HUES48 (cell line): ENCODE measurements at regions not wholly inside any gene's neighbourhood (a gene's known extent, or its start where the extent isn't known, plus 50 kb on each side); places are given as distances from the start of the nearest gene placed in this dataset.

Source experiments
- H3K27ac ChIP-seq: one replicate; pipeline ENCODE4 v1.7.0; 2013; ENCODE audit warnings: low read depth, low read length, inconsistent platforms
- H3K27me3 ChIP-seq: 2 replicates; pipeline ENCODE4 v1.6.1; 2013; ENCODE audit warnings: mild to moderate bottlenecking, low read length; ENCODE audit not compliant: control insufficient read depth, insufficient read depth
- H3K36me3 ChIP-seq: 2 replicates; pipeline ENCODE4 v1.6.1; 2013; ENCODE audit warnings: low read length; ENCODE audit not compliant: control insufficient read depth, insufficient read depth
- H3K4me1 ChIP-seq: 2 replicates; pipeline ENCODE4 v1.6.1; 2013; ENCODE audit warnings: mild to moderate bottlenecking, low read length; ENCODE audit not compliant: control insufficient read depth, insufficient read depth
- H3K4me3 ChIP-seq: 2 replicates; pipeline ENCODE4 v1.5.1; 2013; ENCODE audit warnings: mild to moderate bottlenecking, low read depth, low read length
- H3K9ac ChIP-seq: 2 replicates; pipeline ENCODE4 v1.6.1; 2013; ENCODE audit warnings: mild to moderate bottlenecking, low read depth, low read length, moderate library complexity
- H3K9me3 ChIP-seq: 2 replicates; pipeline ENCODE4 v1.6.1; 2013; ENCODE audit warnings: low read length; ENCODE audit not compliant: control insufficient read depth, insufficient read depth

DNA sequence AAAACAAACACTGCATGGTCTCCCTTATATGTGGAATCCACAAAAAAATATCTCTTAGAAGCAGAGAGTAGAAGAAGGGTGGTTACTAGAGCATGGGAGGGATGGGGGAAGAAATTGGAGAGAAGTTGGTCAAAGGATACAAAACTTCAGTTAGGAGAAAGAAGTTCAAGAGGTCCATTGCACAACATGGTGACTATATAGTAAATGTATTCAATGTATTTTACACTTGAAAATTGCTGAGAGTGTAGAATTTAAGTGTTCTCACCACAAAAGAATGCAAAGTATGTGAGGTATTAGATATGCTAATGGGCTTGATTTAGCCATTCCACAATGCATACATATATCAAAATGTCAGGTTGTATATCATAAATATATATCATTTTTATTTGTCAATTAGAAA lies 232.0 kb upstream of the CELF2 start:
- Histone ChIP-seq H3K4me1 (peaks cover 3% of the 10 kb centered on the region; the same call in 1 of the 2 replicates), H3K27ac (no peak overlapping the region), H3K9me3 (0 out of 2 replicates have a peak, but pooled peaks cover 4% of the 10 kb centered on the region), H3K36me3 (no peaks in the 10 kb centered on the region), H3K9ac (no peak overlapping the region; the same call in 1 of the 2 replicates), H3K4me3 (no peak overlapping the region), H3K27me3 (no peaks in the 10 kb centered on the region)

- Histone ChIP-seq H3K27ac (no peak overlapping the region), H3K27me3 (no peaks in the 10 kb centered on the region), H3K4me1 (peaks cover 3% of the 10 kb centered on the region; the same call in 1 of the 2 replicates), H3K4me3 (no peak overlapping the region), H3K9me3 (0 out of 2 replicates have a peak, but pooled peaks cover 4% of the 10 kb centered on the region), H3K36me3 (no peaks in the 10 kb centered on the region), H3K9ac (no peak overlapping the region)
Measured at GRCh38 chr10:10786109-10787090, 231.3 kb upstream of the CELF2 start.

DNA sequence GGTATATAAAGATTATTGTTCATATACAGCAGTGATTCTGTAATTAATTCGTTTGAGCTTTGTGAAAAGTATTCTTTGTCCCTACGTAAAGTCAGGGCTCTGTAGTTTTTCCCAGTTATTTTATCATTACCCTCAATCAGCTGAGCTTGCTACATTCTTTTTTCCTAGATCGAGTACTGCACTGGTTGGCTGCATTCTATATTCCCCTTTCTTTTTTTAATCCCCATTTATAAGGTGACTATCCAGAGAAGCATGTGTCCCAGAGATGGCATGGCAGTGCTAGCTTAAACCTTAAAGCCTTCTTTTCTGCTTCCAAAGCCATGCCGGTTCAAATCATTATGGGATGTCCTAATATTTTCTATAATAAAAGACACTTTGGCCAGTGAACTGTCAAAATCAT lies 230.1 kb upstream of the CELF2 start:
- H3K27me3 ChIP-seq, result no peaks in the 10 kb centered on the region
- peaks cover 11% of the 10 kb centered on the region for H3K4me1 ChIP-seq
- no peaks in the 10 kb centered on the region for H3K36me3 ChIP-seq
- no peak overlapping the region for H3K9ac ChIP-seq
- 0 out of 2 replicates have a peak, but pooled peaks cover 4% of the 10 kb centered on the region for H3K9me3 ChIP-seq
- H3K27ac ChIP-seq, result no peak overlapping the region
- no peak overlapping the region for H3K4me3 ChIP-seq

GRCh38 chr10:10788761-10789160 lies 228.9 kb upstream of the CELF2 start:
- no peak overlapping the region for H3K27ac ChIP-seq
- 0 out of 2 replicates have a peak, but pooled peaks cover 4% of the 10 kb centered on the region for H3K9me3 ChIP-seq
- no peak overlapping the region for H3K9ac ChIP-seq
- no peak overlapping the region for H3K4me3 ChIP-seq
- no peaks in the 10 kb centered on the region for H3K36me3 ChIP-seq
- H3K4me1 ChIP-seq, result peaks cover 15% of the 10 kb centered on the region
- no peaks in the 10 kb centered on the region for H3K27me3 ChIP-seq

GRCh38 chr10:10791869-10792268 lies 225.8 kb upstream of the CELF2 start:
- H3K4me3 ChIP-seq, result no peak overlapping the region
- H3K36me3 ChIP-seq, result no peaks in the 10 kb centered on the region
- H3K4me1 ChIP-seq, result peaks cover 31% of the 10 kb centered on the region
- H3K27ac ChIP-seq, result peak overlapping the region; percentile 87
- H3K9me3 ChIP-seq, result no peaks in the 10 kb centered on the region
- H3K27me3 ChIP-seq, result no peaks in the 10 kb centered on the region
- peak overlapping the region; percentile 6; the same call in 1 of the 2 replicates for H3K9ac ChIP-seq

- no peaks in the 10 kb centered on the region for H3K36me3 ChIP-seq
- no peaks in the 10 kb centered on the region for H3K9me3 ChIP-seq
- H3K9ac ChIP-seq, result peak overlapping the region; percentile 6; the same call in 1 of the 2 replicates
- peak overlapping the region; percentile 87 for H3K27ac ChIP-seq
- no peak overlapping the region for H3K4me3 ChIP-seq
- peaks cover 39% of the 10 kb centered on the region for H3K4me1 ChIP-seq
- H3K27me3 ChIP-seq, result no peaks in the 10 kb centered on the region
Measured at GRCh38 chr10:10792681-10793080, 225.0 kb upstream of the CELF2 start.

DNA sequence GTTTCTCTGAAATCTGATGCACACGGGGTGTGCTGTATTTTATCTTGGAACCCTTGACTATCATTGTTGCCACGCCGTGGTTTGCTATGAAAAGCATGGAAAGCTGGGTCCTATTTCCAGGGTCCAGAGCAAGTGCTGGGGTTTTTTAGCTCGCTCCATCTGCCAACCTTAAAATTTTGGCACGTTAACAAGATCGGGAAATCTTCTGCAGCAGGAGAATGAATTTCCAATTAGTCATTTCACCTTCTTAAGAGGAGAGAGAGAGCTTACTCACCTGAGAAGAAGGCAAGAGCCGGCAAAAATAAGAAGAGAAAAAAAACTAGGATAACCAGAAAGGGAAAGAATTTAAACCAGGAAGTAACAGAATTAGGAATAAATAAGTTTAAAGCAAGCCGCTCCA lies 223.6 kb upstream of the CELF2 start:
- no peak overlapping the region for H3K4me3 ChIP-seq
- H3K27ac ChIP-seq, result no peak overlapping the region
- no peaks in the 10 kb centered on the region for H3K27me3 ChIP-seq
- no peaks in the 10 kb centered on the region for H3K9me3 ChIP-seq
- no peaks in the 10 kb centered on the region for H3K36me3 ChIP-seq
- peaks cover 53% of the 10 kb centered on the region for H3K4me1 ChIP-seq
- no peak overlapping the region for H3K9ac ChIP-seq

DNA sequence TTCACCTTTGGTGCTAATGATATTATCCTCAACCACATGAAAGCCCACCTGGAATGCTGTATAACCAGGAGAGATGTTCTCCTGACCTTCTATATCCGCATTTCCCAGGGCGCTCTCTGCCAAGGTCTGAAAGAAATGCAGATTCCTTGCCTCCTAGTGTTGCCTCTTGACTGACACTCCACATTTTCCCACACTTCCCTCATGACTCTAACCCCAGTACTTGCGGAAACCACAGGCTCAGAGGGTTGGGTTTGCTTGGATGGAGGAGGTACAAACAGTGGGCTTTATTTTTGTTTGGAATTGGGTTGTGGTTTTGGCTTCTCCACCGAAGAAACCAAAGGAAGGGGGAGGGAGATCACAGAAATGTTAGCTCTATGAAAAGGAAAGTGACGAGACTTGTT lies 222.9 kb upstream of the CELF2 start:
- Histone ChIP-seq H3K9me3 (no peaks in the 10 kb centered on the region), H3K36me3 (no peaks in the 10 kb centered on the region), H3K9ac (no peak overlapping the region), H3K4me1 (peaks cover 53% of the 10 kb centered on the region), H3K27me3 (no peaks in the 10 kb centered on the region), H3K4me3 (no peak overlapping the region), H3K27ac (no peak overlapping the region)

DNA sequence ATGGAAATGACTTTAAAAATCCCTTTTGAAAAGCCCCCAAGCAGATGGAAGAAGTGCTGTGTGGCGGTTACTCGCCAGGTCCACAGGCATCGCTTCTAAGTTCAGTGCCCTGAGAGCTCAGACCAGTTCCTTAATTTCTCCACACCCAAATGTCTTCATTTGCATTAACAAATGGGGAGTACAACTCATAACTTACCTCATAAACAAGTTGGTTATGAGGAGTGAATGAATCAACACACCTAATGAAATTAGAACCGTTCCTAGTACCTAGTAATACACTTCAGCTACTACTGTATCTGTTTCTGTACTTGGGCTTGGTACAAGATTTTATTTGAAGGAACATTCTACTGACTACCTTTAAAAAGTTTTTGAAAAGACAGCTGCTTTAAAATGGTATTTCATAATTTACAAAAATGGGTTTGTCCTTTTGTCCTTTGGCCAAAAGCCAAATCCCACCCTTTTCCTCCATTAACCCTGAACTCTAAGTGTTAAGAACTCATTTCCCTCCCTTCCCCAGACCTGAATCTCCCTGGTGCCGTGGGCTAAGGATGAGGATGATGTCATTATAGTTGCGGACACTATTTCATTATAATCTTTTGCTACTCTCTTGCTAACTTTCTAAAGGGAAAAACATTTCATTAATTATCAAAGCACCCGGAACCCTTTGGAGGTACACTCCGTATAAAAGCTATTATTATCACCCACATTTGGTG lies 221.5 kb upstream of the CELF2 start:
- peak overlapping the region; percentile 88 for H3K27ac ChIP-seq
- H3K4me3 ChIP-seq, result no peak overlapping the region
- no peak overlapping the region for H3K9ac ChIP-seq
- no peaks in the 10 kb centered on the region for H3K9me3 ChIP-seq
- peaks cover 53% of the 10 kb centered on the region for H3K4me1 ChIP-seq
- H3K27me3 ChIP-seq, result no peaks in the 10 kb centered on the region
- no peaks in the 10 kb centered on the region for H3K36me3 ChIP-seq

GRCh38 chr10:10796774-10797415 lies 220.8 kb upstream of the CELF2 start:
- Histone ChIP-seq H3K9me3 (no peaks in the 10 kb centered on the region), H3K36me3 (no peaks in the 10 kb centered on the region), H3K4me3 (no peak overlapping the region), H3K4me1 (peaks cover 52% of the 10 kb centered on the region), H3K9ac (peak overlapping the region; percentile 18; the same call in 1 of the 2 replicates), H3K27me3 (no peaks in the 10 kb centered on the region), H3K27ac (peak overlapping the region; percentile 88)
